HEK293 (cell line): ENCODE measurements at regions not wholly inside any gene's neighbourhood (a gene's known extent, or its start where the extent isn't known, plus 50 kb on each side); places are given as distances from the start of the nearest gene placed in this dataset.

Source experiments
- CTCF ChIP-seq: fragments of 450-650 bp; formaldehyde crosslinking; IDR thresholded peaks from 2 replicates; pipeline ENCODE4 v1.5.1; 2016; ENCODE audit warnings: missing biosample characterization, missing genetic modification characterization
- PBX3 ChIP-seq: sonication (generic); formaldehyde crosslinking; IDR thresholded peaks from 2 replicates; pipeline ENCODE4 v1.8.1; 2022; ENCODE audit warnings: mild to moderate bottlenecking, moderate library complexity, missing genetic modification reagents
- PRDM2 ChIP-seq: fragments of 450-650 bp; formaldehyde crosslinking; IDR thresholded peaks from 2 replicates; pipeline ENCODE4 v1.5.1; 2016; ENCODE audit warnings: missing biosample characterization, missing genetic modification characterization, borderline replicate concordance
- SP7 ChIP-seq: fragments of 450-650 bp; formaldehyde crosslinking; IDR thresholded peaks from 2 replicates; pipeline ENCODE4 v1.5.1; 2016; ENCODE audit warnings: missing biosample characterization, missing genetic modification characterization
- TRIM28 ChIP-seq: IDR thresholded peaks from 2 replicates; pipeline ENCODE4 v1.6.1; 2011; ENCODE audit warnings: low read length, control low read depth, borderline replicate concordance
- YY1 ChIP-seq: fragments of 450-650 bp; formaldehyde crosslinking; IDR thresholded peaks from 2 replicates; pipeline ENCODE4 v1.5.1; 2018; ENCODE audit warnings: missing biosample characterization, missing genetic modification characterization
- ZNF140 ChIP-seq: fragments of 450-650 bp; formaldehyde crosslinking; IDR thresholded peaks from 2 replicates; pipeline ENCODE4 v1.5.1; 2016; ENCODE audit warnings: missing biosample characterization, missing genetic modification characterization
- ZNF184 ChIP-seq: fragments of 450-650 bp; IDR thresholded peaks from 2 replicates; pipeline ENCODE4 v1.5.1; 2018; ENCODE audit warnings: missing biosample characterization, mild to moderate bottlenecking, missing genetic modification characterization
- ZNF416 ChIP-seq: fragments of 450-650 bp; formaldehyde crosslinking; IDR thresholded peaks from 2 replicates; pipeline ENCODE4 v1.5.1; 2016; ENCODE audit warnings: missing biosample characterization, missing genetic modification characterization
- ZNF624 ChIP-seq: fragments of 450-650 bp; formaldehyde crosslinking; IDR thresholded peaks from 2 replicates; pipeline ENCODE4 v1.5.1; 2017; ENCODE audit warnings: missing biosample characterization, missing genetic modification characterization
- ZNF654 ChIP-seq: fragments of 450-650 bp; formaldehyde crosslinking; IDR thresholded peaks from 2 replicates; pipeline ENCODE4 v1.5.1; 2016; ENCODE audit warnings: low read depth, missing biosample characterization, missing genetic modification characterization
- ZNF664 ChIP-seq: fragments of 450-650 bp; formaldehyde crosslinking; IDR thresholded peaks from 2 replicates; pipeline ENCODE4 v1.5.1; 2016; ENCODE audit warnings: missing biosample characterization, missing genetic modification characterization
- ZNF76 ChIP-seq: fragments of 450-650 bp; formaldehyde crosslinking; IDR thresholded peaks from 2 replicates; pipeline ENCODE4; 2016; ENCODE audit warnings: low read depth, missing biosample characterization, missing genetic modification characterization, borderline replicate concordance
- ZSCAN16 ChIP-seq: fragments of 450-650 bp; formaldehyde crosslinking; IDR thresholded peaks from 2 replicates; pipeline ENCODE4 v1.5.1; 2016; ENCODE audit warnings: missing biosample characterization, missing genetic modification characterization

- no peak for TF ChIP-seq CTCF (tag by site-specific recombination)
- no peak for TF ChIP-seq ZSCAN16 (tag by site-specific recombination)
- no peak for TF ChIP-seq ZNF140 (tag by site-specific recombination)
- no peak for TF ChIP-seq ZNF184 (tag by site-specific recombination)
- TF ChIP-seq TRIM28 = no peak
- no peak for TF ChIP-seq ZNF624 (tag by site-specific recombination)
- TF ChIP-seq SP7 (tag by site-specific recombination) = no peak
- no peak for TF ChIP-seq PBX3 (CRISPR knock-in tag)
- TF ChIP-seq PRDM2 (tag by site-specific recombination) = no peak
- no peak for TF ChIP-seq ZNF76 (tag by site-specific recombination)
- TF ChIP-seq ZNF664 (tag by site-specific recombination) = no peak
- no peak for TF ChIP-seq YY1
- TF ChIP-seq ZNF416 (tag by site-specific recombination) = no peak
- TF ChIP-seq ZNF654 = no peak
Observed at GRCh38 chr5:90308787-90309585, 100.6 kb downstream of the CETN3 start.
